NB4 (cell line): ENCODE measurements at regions not wholly inside any gene's neighbourhood (a gene's known extent, or its start where the extent isn't known, plus 50 kb on each side); places are given as distances from the start of the nearest gene placed in this dataset.

Experiments used
- MAX ChIP-seq: IDR thresholded peaks from 2 replicates; pipeline ENCODE4 v1.6.1; 2011; ENCODE audit warnings: low read depth, low read length
- POLR2A ChIP-seq: IDR thresholded peaks from 2 replicates; pipeline ENCODE4 v1.6.1; 2011; ENCODE audit warnings: mild to moderate bottlenecking; ENCODE audit not compliant: insufficient read length; ENCODE audit errors: extremely low read depth
- TF ChIP-seq, protein P1 (sequence below): IDR thresholded peaks from one replicate; pipeline ENCODE4 v1.5.1; 2012; ENCODE audit warnings: low read depth, low read length

GRCh38 chr11:101723371-101723770 lies 139.6 kb upstream of the TRPC6 start:
- TF ChIP-seq, protein P1, sequence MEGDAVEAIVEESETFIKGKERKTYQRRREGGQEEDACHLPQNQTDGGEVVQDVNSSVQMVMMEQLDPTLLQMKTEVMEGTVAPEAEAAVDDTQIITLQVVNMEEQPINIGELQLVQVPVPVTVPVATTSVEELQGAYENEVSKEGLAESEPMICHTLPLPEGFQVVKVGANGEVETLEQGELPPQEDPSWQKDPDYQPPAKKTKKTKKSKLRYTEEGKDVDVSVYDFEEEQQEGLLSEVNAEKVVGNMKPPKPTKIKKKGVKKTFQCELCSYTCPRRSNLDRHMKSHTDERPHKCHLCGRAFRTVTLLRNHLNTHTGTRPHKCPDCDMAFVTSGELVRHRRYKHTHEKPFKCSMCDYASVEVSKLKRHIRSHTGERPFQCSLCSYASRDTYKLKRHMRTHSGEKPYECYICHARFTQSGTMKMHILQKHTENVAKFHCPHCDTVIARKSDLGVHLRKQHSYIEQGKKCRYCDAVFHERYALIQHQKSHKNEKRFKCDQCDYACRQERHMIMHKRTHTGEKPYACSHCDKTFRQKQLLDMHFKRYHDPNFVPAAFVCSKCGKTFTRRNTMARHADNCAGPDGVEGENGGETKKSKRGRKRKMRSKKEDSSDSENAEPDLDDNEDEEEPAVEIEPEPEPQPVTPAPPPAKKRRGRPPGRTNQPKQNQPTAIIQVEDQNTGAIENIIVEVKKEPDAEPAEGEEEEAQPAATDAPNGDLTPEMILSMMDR, result no peak
- TF ChIP-seq POLR2A (no peak), MAX (no peak)
